GM18873 (cell line): ENCODE measurements at regions not wholly inside any gene's neighbourhood (a gene's known extent, or its start where the extent isn't known, plus 50 kb on each side); places are given as distances from the start of the nearest gene placed in this dataset.

Experiments used
- ATAC-seq: cut with Tn5 transposase; IDR thresholded peaks from one replicate; pipeline ENCODE4 v1.9.1; 2021; ENCODE audit warnings: mild to moderate bottlenecking, moderate library complexity, moderate number of reproducible peaks; ENCODE audit not compliant: unreplicated experiment, low FRiP score

- ATAC-seq, result no peak
Observed at GRCh38 chr16:51757505-51757904, 606.4 kb upstream of the SALL1 start.

- no peak for ATAC-seq
Observed at GRCh38 chr16:51757124-51757470, 606.0 kb upstream of the SALL1 start.

- ATAC-seq, result no peak
Observed at GRCh38 chr16:51756447-51757123, 605.5 kb upstream of the SALL1 start.

GRCh38 chr16:51755577-51756355, 604.7 kb upstream of the SALL1 start:
- ATAC-seq, result no peak

GRCh38 chr16:51755039-51755501, 604.0 kb upstream of the SALL1 start:
- no peak for ATAC-seq

GRCh38 chr16:51753467-51754127, 602.5 kb upstream of the SALL1 start:
- ATAC-seq, result no peak

GRCh38 chr16:51752438-51752995, 601.4 kb upstream of the SALL1 start:
- no peak for ATAC-seq

- no peak for ATAC-seq
Observed at GRCh38 chr16:51747329-51747728, 596.3 kb upstream of the SALL1 start.

GRCh38 chr16:51734220-51734619, 583.1 kb upstream of the SALL1 start:
- ATAC-seq, result no peak

GRCh38 chr16:51733181-51733580, 582.1 kb upstream of the SALL1 start:
- ATAC-seq, result no peak

- ATAC-seq, result no peak
Observed at GRCh38 chr16:51731160-51731559, 580.1 kb upstream of the SALL1 start.

- ATAC-seq, result no peak
Observed at GRCh38 chr16:51723036-51723724, 572.1 kb upstream of the SALL1 start.

GRCh38 chr16:51722467-51722866, 571.4 kb upstream of the SALL1 start:
- ATAC-seq, result no peak

GRCh38 chr16:51719376-51719775, 568.3 kb upstream of the SALL1 start:
- ATAC-seq, result no peak

GRCh38 chr16:51716195-51716594, 565.1 kb upstream of the SALL1 start:
- no peak for ATAC-seq

GRCh38 chr16:51713502-51713901, 562.4 kb upstream of the SALL1 start:
- ATAC-seq, result no peak

- no peak for ATAC-seq
Observed at GRCh38 chr16:51710905-51711563, 560.0 kb upstream of the SALL1 start.

- ATAC-seq, result no peak
Observed at GRCh38 chr16:51710186-51710585, 559.1 kb upstream of the SALL1 start.

- no peak for ATAC-seq
Observed at GRCh38 chr16:51708861-51709260, 557.8 kb upstream of the SALL1 start.

- no peak for ATAC-seq
Observed at GRCh38 chr16:51707666-51708065, 556.6 kb upstream of the SALL1 start.
